DND-41 (cell line): ENCODE measurements at regions not wholly inside any gene's neighbourhood (a gene's known extent, or its start where the extent isn't known, plus 50 kb on each side); places are given as distances from the start of the nearest gene placed in this dataset.

Source experiments
- CTCF ChIP-seq: IDR thresholded peaks from 2 replicates; pipeline ENCODE4 v1.5.1; 2012; ENCODE audit warnings: borderline replicate concordance, low read length, moderate library complexity, mild to moderate bottlenecking; ENCODE audit not compliant: poor library complexity, severe bottlenecking; ENCODE audit errors: extremely low read depth
- EZH2 ChIP-seq: IDR thresholded peaks from 3 replicates; pipeline ENCODE4 v1.6.1; 2012; ENCODE audit warnings: borderline replicate concordance, low read depth, mild to moderate bottlenecking, moderate library complexity, low read length, inconsistent platforms; ENCODE audit not compliant: severe bottlenecking

- no peak for TF ChIP-seq CTCF
- no peak for TF ChIP-seq EZH2
Observed at GRCh38 chr17:71917715-71918114, 203.1 kb upstream of the SOX9 start.
